A549 (cell line): ENCODE measurements at regions not wholly inside any gene's neighbourhood (a gene's known extent, or its start where the extent isn't known, plus 50 kb on each side); places are given as distances from the start of the nearest gene placed in this dataset.

Source experiments
- ATAC-seq, 2 experiments: fragments of 200-7000 bp in 1 of 2; fragments of >200 bp in 1 of 2; cut with Nextera tagmentation in 1 of 2; cut with Tn5 transposase in 1 of 2; 3 replicates each; pipeline versions ENCODE4 v1.8.0 to v1.9.1; 2018 to 2020; ENCODE audit warnings: mild to moderate bottlenecking in 1 of 2, moderate library complexity in 1 of 2
- CTCF ChIA-PET: fragments of 300-600 bp; sonication (Branson Sonifier 250); formaldehyde crosslinking; extraction: SDS; loops from one replicate; lab custom pipeline; 2021; ENCODE audit warnings: antibody characterized with exemption, inconsistent platforms; lab: Yijun Ruan, JAX
- POLR2A ChIA-PET: fragments of 350-600 bp; formaldehyde crosslinking; extraction: SDS; loops from one replicate; lab custom pipeline; 2021; ENCODE audit warnings: antibody characterized with exemption, inconsistent platforms; lab: Yijun Ruan, JAX
- DNase-seq, 2 experiments: peaks; one replicate each; pipeline versions ENCODE4 v3.0.0 to v3.0.0-alpha.2; 2011 to 2016; ENCODE audit warnings: low read depth in 1 of 2, low spot score in 1 of 2
- FAIRE-seq: peaks from 2 replicates; lab custom pipeline; 2011; peaks lifted over from hg19 to GRCh38; lab: Jason Lieb, UNC
- H3K27ac ChIP-seq, 2 experiments: fragments of >200 bp; sonication (Bioruptor Twin); formaldehyde crosslinking; 3 replicates each; pipeline ENCODE4 v1.5.1; 2016 to 2017
- H3K4me1 ChIP-seq: fragments of >200 bp; sonication (Bioruptor Twin); formaldehyde crosslinking; 3 replicates; pipeline ENCODE4 v1.6.1; 2016
- H3K4me2 ChIP-seq: fragments of >200 bp; sonication (Bioruptor Twin); formaldehyde crosslinking; 3 replicates; pipeline ENCODE4 v1.6.1; 2016
- H3K4me3 ChIP-seq: fragments of >200 bp; sonication (Bioruptor Twin); formaldehyde crosslinking; 3 replicates; pipeline ENCODE4 v1.5.1; 2016
- H3K9me3 ChIP-seq: fragments of >200 bp; sonication (Bioruptor Twin); formaldehyde crosslinking; 3 replicates; pipeline ENCODE4 v1.6.1; 2016
- BHLHE40 ChIP-seq: IDR thresholded peaks from 2 replicates; pipeline ENCODE4 v1.6.1; 2012; ENCODE audit warnings: low read depth, low read length, inconsistent platforms
- CBX2 ChIP-seq: fragments of 200-600 bp; sonication (generic); IDR thresholded peaks from 2 replicates; pipeline ENCODE4 v1.6.1; 2016; ENCODE audit warnings: low read depth, mild to moderate bottlenecking, borderline replicate concordance
- CBX8 ChIP-seq: fragments of 200-600 bp; sonication (generic); IDR thresholded peaks from 2 replicates; pipeline ENCODE4 v1.6.1; 2016
- EHF ChIP-seq: fragments of 250-450 bp; sonication (Bioruptor Pico); IDR thresholded peaks from 2 replicates; pipeline ENCODE4 v1.5.0; 2020; ENCODE audit warnings: mild to moderate bottlenecking
- EHMT2 ChIP-seq: fragments of 200-600 bp; sonication (generic); IDR thresholded peaks from 2 replicates; pipeline ENCODE4 v1.6.1; 2016; ENCODE audit warnings: antibody characterized with exemption, low read depth, mild to moderate bottlenecking, moderate library complexity
- ELK1 ChIP-seq: fragments of 150-350 bp; IDR thresholded peaks from 2 replicates; pipeline ENCODE4 v1.6.1; 2014; ENCODE audit warnings: low read depth, mild to moderate bottlenecking, low read length
- FOSB ChIP-seq: fragments of 250-450 bp; sonication (Bioruptor Pico); IDR thresholded peaks from 2 replicates; pipeline ENCODE4 v1.5.0; 2020; ENCODE audit warnings: mild to moderate bottlenecking, moderate library complexity
- FOXS1 ChIP-seq: fragments of 250-450 bp; sonication (Bioruptor Pico); IDR thresholded peaks from 2 replicates; pipeline ENCODE4 v1.5.0; 2020; ENCODE audit warnings: mild to moderate bottlenecking, moderate library complexity
- HDAC2 ChIP-seq: fragments of 200-600 bp; sonication (generic); IDR thresholded peaks from 2 replicates; pipeline ENCODE4 v1.6.1; 2016
- HES2 ChIP-seq: fragments of >200 bp; sonication (Bioruptor Twin); formaldehyde crosslinking; IDR thresholded peaks from 2 replicates; pipeline ENCODE4 v1.6.1; 2016
- HOXA7 ChIP-seq: fragments of 250-450 bp; sonication (Bioruptor Pico); IDR thresholded peaks from 2 replicates; pipeline ENCODE4 v1.5.0; 2020; ENCODE audit warnings: mild to moderate bottlenecking, moderate library complexity
- HOXB13 ChIP-seq: fragments of 250-450 bp; sonication (Bioruptor Pico); IDR thresholded peaks from 2 replicates; pipeline ENCODE4 v1.5.0; 2020; ENCODE audit warnings: low read depth, mild to moderate bottlenecking, moderate library complexity
- HOXB5 ChIP-seq: fragments of 250-450 bp; sonication (Bioruptor Pico); IDR thresholded peaks from 2 replicates; pipeline ENCODE4 v1.5.0; 2020; ENCODE audit warnings: mild to moderate bottlenecking, moderate library complexity
- JUNB ChIP-seq: fragments of >200 bp; sonication (Bioruptor Twin); formaldehyde crosslinking; IDR thresholded peaks from 2 replicates; pipeline ENCODE4 v1.6.1; 2016
- MAZ ChIP-seq: fragments of 150-350 bp; IDR thresholded peaks from 2 replicates; pipeline ENCODE4 v1.6.1; 2014; ENCODE audit warnings: antibody characterized with exemption, low read depth, low read length, borderline replicate concordance
- NFE2L2 ChIP-seq: fragments of 150-350 bp; conservative IDR thresholded peaks from 2 replicates; pipeline ENCODE4 v1.6.1; 2014; ENCODE audit warnings: low read length
- NPAS2 ChIP-seq: fragments of 250-450 bp; sonication (Bioruptor Pico); IDR thresholded peaks from 2 replicates; pipeline ENCODE4 v1.8.0; 2022; ENCODE audit warnings: mild to moderate bottlenecking, moderate library complexity, borderline replicate concordance
- POLR2A ChIP-seq: IDR thresholded peaks from 2 replicates; pipeline ENCODE4 v1.6.1; 2012; ENCODE audit warnings: mild to moderate bottlenecking, low read length
- POLR2AphosphoS2 ChIP-seq: conservative IDR thresholded peaks from 2 replicates; pipeline ENCODE4 v1.6.1; 2012; ENCODE audit warnings: low read length, improper control_type of control experiment, inconsistent platforms
- SMC3 ChIP-seq: fragments of >200 bp; sonication (Bioruptor Twin); formaldehyde crosslinking; IDR thresholded peaks from 3 replicates; pipeline ENCODE4 v1.6.1; 2018; ENCODE audit warnings: inconsistent platforms
- TFCP2L1 ChIP-seq: fragments of 250-450 bp; sonication (Bioruptor Pico); IDR thresholded peaks from 2 replicates; pipeline ENCODE4 v1.5.0; 2021; ENCODE audit warnings: mild to moderate bottlenecking
- TP53 ChIP-seq: fragments of 250-450 bp; sonication (Bioruptor Pico); IDR thresholded peaks from 2 replicates; pipeline ENCODE4 v1.5.0; 2021; ENCODE audit warnings: mild to moderate bottlenecking, moderate library complexity
- WGBS: methylation state at CpG from one replicate; pipeline ENCODE4 v1.1.6; 2017; ENCODE audit errors: missing lambda C conversion rate; 5-methylcytosine and 5-hydroxymethylcytosine counted together
- TF ChIP-seq, protein P1 (sequence below): fragments of 450-650 bp; IDR thresholded peaks from 2 replicates; pipeline ENCODE4 v1.6.1; 2014; ENCODE audit warnings: antibody characterized with exemption
- TF ChIP-seq, protein P2 (sequence below): fragments of 250-450 bp; sonication (Bioruptor Pico); IDR thresholded peaks from 2 replicates; pipeline ENCODE4 v1.5.0; 2020; ENCODE audit warnings: low read depth, mild to moderate bottlenecking, moderate library complexity
- TF ChIP-seq, protein P3 (sequence below): IDR thresholded peaks from 2 replicates; pipeline ENCODE4 v1.6.1; 2012; ENCODE audit warnings: low read depth, borderline replicate concordance

- H3K4me3 ChIP-seq = no peak overlapping the region
- ChIA-PET POLR2A (no interaction called here), CTCF (no interaction called here)
- ATAC-seq (no peak), FAIRE-seq (no peak), DNase-seq (no peak)
- WGBS = 34% methylated on average over 5 of the region's 5 CpGs
- no peak overlapping the region for H3K4me2 ChIP-seq
- TF ChIP-seq JUNB (no peak), CBX2 (no peak), NFE2L2 (no peak), MAZ (no peak), FOSB (no peak), SMC3 (no peak), EHF (CRISPR knock-in tag) (no peak), HDAC2 (no peak), CBX8 (no peak), HOXA7 (CRISPR knock-in tag) (no peak), FOXS1 (CRISPR knock-in tag) (no peak), TFCP2L1 (CRISPR knock-in tag) (no peak), BHLHE40 (no peak), HOXB13 (CRISPR knock-in tag) (no peak), POLR2AphosphoS2 (no peak)
- TF ChIP-seq, protein P1, sequence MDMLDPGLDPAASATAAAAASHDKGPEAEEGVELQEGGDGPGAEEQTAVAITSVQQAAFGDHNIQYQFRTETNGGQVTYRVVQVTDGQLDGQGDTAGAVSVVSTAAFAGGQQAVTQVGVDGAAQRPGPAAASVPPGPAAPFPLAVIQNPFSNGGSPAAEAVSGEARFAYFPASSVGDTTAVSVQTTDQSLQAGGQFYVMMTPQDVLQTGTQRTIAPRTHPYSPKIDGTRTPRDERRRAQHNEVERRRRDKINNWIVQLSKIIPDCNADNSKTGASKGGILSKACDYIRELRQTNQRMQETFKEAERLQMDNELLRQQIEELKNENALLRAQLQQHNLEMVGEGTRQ = no peak
- TF ChIP-seq, protein P2, sequence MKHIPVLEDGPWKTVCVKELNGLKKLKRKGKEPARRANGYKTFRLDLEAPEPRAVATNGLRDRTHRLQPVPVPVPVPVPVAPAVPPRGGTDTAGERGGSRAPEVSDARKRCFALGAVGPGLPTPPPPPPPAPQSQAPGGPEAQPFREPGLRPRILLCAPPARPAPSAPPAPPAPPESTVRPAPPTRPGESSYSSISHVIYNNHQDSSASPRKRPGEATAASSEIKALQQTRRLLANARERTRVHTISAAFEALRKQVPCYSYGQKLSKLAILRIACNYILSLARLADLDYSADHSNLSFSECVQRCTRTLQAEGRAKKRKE (CRISPR knock-in tag) = no peak
- no peaks in the 10 kb centered on the region for H3K4me1 ChIP-seq
- H3K27ac ChIP-seq = no peak overlapping the region
- H3K9me3 ChIP-seq = no peaks in the 10 kb centered on the region
Measured at GRCh38 chr1:221532071-221532773, 209.7 kb downstream of the DUSP10 start.

DNA sequence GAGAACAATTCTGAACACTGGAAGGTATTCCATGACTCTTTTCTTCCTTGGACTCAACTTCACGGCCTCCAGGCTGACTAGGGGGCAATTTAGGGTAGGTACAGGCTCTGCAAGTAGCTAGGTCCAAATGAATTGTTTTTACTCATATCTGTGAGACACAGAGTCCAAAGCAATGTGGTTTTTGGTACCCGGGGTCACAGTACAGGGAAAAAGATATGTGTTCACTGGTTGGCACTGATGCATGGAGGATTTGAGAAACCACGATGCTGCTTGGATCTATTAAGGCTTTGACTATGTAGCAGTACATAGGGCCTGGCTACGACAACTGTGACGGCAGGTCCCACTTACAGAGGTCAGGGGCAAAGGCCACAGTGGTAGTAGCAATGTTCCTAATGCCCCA lies 200.6 kb downstream of the DUSP10 start:
- CTCF ChIA-PET = interaction anchor here (0.6 to 1.0 kb wide), 2 partner anchors 63 to 328 kb away, joined by 3 read pairs; no protein-coding TSS in a partner anchor
- WGBS = 58% methylated on average over 5 of the region's 5 CpGs

More for the DNA sequence above, 200.6 kb downstream of the DUSP10 start:
- no peak overlapping the region for H3K4me2 ChIP-seq
- no peaks in the 10 kb centered on the region for H3K9me3 ChIP-seq
- POLR2A ChIA-PET = no interaction called here
- ATAC-seq = no peak
- H3K27ac ChIP-seq = no peak overlapping the region
- TF ChIP-seq NPAS2 (CRISPR knock-in tag) (no peak), HES2 (no peak), POLR2A (no peak), TP53 (CRISPR knock-in tag) (no peak), EHMT2 (no peak), NFE2L2 (no peak), ELK1 (no peak), HOXB5 (CRISPR knock-in tag) (no peak), FOSB (no peak)
- TF ChIP-seq, protein P3, sequence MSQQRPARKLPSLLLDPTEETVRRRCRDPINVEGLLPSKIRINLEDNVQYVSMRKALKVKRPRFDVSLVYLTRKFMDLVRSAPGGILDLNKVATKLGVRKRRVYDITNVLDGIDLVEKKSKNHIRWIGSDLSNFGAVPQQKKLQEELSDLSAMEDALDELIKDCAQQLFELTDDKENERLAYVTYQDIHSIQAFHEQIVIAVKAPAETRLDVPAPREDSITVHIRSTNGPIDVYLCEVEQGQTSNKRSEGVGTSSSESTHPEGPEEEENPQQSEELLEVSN = no peak
- TF ChIP-seq, all 56 proteins: peak for 0
- DNase-seq = no peak
- no peak for FAIRE-seq
- H3K4me3 ChIP-seq = no peak overlapping the region
- no peaks in the 10 kb centered on the region for H3K4me1 ChIP-seq
